ENCODE measurements at regions not wholly inside any gene's neighbourhood (a gene's known extent, or its start where the extent isn't known, plus 50 kb on each side); places are given as distances from the start of the nearest gene placed in this dataset.
"Not testable (repeated sequence)": the region's sequence is repeated elsewhere in the genome, so short reads cannot be mapped to it uniquely, and the experiment has no call there.

GRCh38 chr6:86789779-86790411 is 147.4 kb upstream of the HTR1E start:
- TF ChIP-seq CTCF (conservative IDR thresholded peaks at IDR 0.05; ENCODE audit: low read depth, low read length) = no peak
- H3K4me3 ChIP-seq (ENCODE audit: low read length) = no peak overlapping the region
- DNase-seq (ENCODE audit: low read depth) = no peak

GRCh38 chr6:86782328-86782727 is 155.0 kb upstream of the HTR1E start:
- DNase-seq (ENCODE audit: low read depth) = no peak
- TF ChIP-seq CTCF (conservative IDR thresholded peaks at IDR 0.05; ENCODE audit: low read depth, low read length) = no peak
- no peak overlapping the region for H3K4me3 ChIP-seq (ENCODE audit: low read length)

- TF ChIP-seq CTCF (conservative IDR thresholded peaks at IDR 0.05; ENCODE audit: low read depth, low read length) = no peak
- no peak overlapping the region for H3K4me3 ChIP-seq (ENCODE audit: low read length)
- no peak for DNase-seq (ENCODE audit: low read depth)
These were observed 156.4 kb upstream of the HTR1E start for GRCh38 chr6:86780923-86781322.

GRCh38 chr6:86775893-86776292 is 161.4 kb upstream of the HTR1E start:
- no peak for DNase-seq (ENCODE audit: low read depth)
- TF ChIP-seq CTCF (conservative IDR thresholded peaks at IDR 0.05; ENCODE audit: low read depth, low read length) = no peak
- no peak overlapping the region for H3K4me3 ChIP-seq (ENCODE audit: low read length)

GRCh38 chr6:86765211-86765610 is 172.1 kb upstream of the HTR1E start:
- no peak for DNase-seq (ENCODE audit: low read depth)
- no peak for TF ChIP-seq CTCF (conservative IDR thresholded peaks at IDR 0.05; ENCODE audit: low read depth, low read length)
- no peak overlapping the region for H3K4me3 ChIP-seq (ENCODE audit: low read length)

GRCh38 chr6:86759953-86760352 is 177.4 kb upstream of the HTR1E start:
- H3K4me3 ChIP-seq (ENCODE audit: low read length) = not testable (repeated sequence)

GRCh38 chr6:86756640-86757229 is 180.6 kb upstream of the HTR1E start:
- no peak overlapping the region for H3K4me3 ChIP-seq (ENCODE audit: low read length)
- TF ChIP-seq CTCF (conservative IDR thresholded peaks at IDR 0.05; ENCODE audit: low read depth, low read length) = no peak
- DNase-seq (ENCODE audit: low read depth) = no peak

More at GRCh38 chr6:86759953-86760352, 177.4 kb upstream of the HTR1E start:
- not testable (repeated sequence) for DNase-seq (ENCODE audit: low read depth)

Data from retinal pigment epithelial cell (primary cell).